Dedifferentiated amniotic fluid mesenchymal stem cell (primary cell): ENCODE measurements at regions not wholly inside any gene's neighbourhood (a gene's known extent, or its start where the extent isn't known, plus 50 kb on each side); places are given as distances from the start of the nearest gene placed in this dataset.

Experiments used
- DNase-seq: peaks from one replicate; pipeline ENCODE4 v3.0.0-alpha.2; 2016; ENCODE audit errors: extremely low spot score

GRCh38 chr2:128577141-128577930 lies 258.7 kb upstream of the HS6ST1 start:
- no peak for DNase-seq

GRCh38 chr2:128578406-128579390 lies 260.0 kb upstream of the HS6ST1 start:
- DNase-seq, result no peak

- DNase-seq, result no peak
These were observed 261.2 kb upstream of the HS6ST1 start for GRCh38 chr2:128579825-128580224.

GRCh38 chr2:128580988-128581848 lies 262.6 kb upstream of the HS6ST1 start:
- no peak for DNase-seq

- DNase-seq, result no peak
These were observed 263.2 kb upstream of the HS6ST1 start for GRCh38 chr2:128581849-128582244.

- DNase-seq, result peak; percentile 71
These were observed 265.7 kb upstream of the HS6ST1 start for GRCh38 chr2:128584296-128584890.

GRCh38 chr2:128585706-128586105 lies 267.0 kb upstream of the HS6ST1 start:
- DNase-seq, result peak; percentile 37

GRCh38 chr2:128589681-128590080 lies 271.0 kb upstream of the HS6ST1 start:
- no peak for DNase-seq

- DNase-seq, result no peak
These were observed 271.8 kb upstream of the HS6ST1 start for GRCh38 chr2:128590309-128591021.

GRCh38 chr2:128591022-128591860 lies 272.6 kb upstream of the HS6ST1 start:
- DNase-seq, result no peak

- no peak for DNase-seq
These were observed 273.5 kb upstream of the HS6ST1 start for GRCh38 chr2:128591861-128592822.

GRCh38 chr2:128593518-128593878 lies 274.8 kb upstream of the HS6ST1 start:
- DNase-seq, result no peak

GRCh38 chr2:128593879-128594650 lies 275.4 kb upstream of the HS6ST1 start:
- no peak for DNase-seq

- DNase-seq, result no peak
These were observed 275.9 kb upstream of the HS6ST1 start for GRCh38 chr2:128594651-128594910.

- no peak for DNase-seq
These were observed 276.4 kb upstream of the HS6ST1 start for GRCh38 chr2:128594953-128595677.

GRCh38 chr2:128595763-128596395 lies 277.2 kb upstream of the HS6ST1 start:
- no peak for DNase-seq
